ENCODE measurements at regions not wholly inside any gene's neighbourhood (a gene's known extent, or its start where the extent isn't known, plus 50 kb on each side); places are given as distances from the start of the nearest gene placed in this dataset.

DNA sequence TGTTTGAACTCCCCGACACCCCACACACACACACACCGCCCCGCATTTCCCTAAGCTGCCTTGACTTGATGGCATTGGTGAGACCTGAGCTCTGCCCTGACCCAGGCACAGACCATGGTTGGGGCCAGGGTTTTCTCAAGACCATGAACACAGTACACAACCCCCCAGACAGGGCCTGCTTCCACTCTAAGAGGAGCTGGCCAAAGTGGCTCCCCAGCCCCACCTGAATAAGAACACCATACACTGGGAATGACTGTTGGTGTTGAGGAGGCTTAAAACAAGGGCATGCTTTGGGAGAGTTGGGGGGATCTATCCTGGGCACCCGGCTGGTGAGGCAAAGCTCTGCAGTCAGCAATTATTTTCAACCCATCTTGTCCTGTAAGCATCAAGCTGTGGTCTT, 77.6 kb upstream of the SYT6 start:
- FAIRE-seq: no peak

GRCh38 chr1:114229368-114229767, 75.7 kb upstream of the SYT6 start:
- no peak for DNase-seq (ENCODE audit: low spot score)
- no peak for FAIRE-seq

More for the DNA sequence above, 77.6 kb upstream of the SYT6 start:
- DNase-seq (ENCODE audit: low spot score): no peak

- FAIRE-seq (no peak), DNase-seq (ENCODE audit: low spot score) (no peak)
Observed at GRCh38 chr1:114227059-114227458, 73.4 kb upstream of the SYT6 start.

DNA sequence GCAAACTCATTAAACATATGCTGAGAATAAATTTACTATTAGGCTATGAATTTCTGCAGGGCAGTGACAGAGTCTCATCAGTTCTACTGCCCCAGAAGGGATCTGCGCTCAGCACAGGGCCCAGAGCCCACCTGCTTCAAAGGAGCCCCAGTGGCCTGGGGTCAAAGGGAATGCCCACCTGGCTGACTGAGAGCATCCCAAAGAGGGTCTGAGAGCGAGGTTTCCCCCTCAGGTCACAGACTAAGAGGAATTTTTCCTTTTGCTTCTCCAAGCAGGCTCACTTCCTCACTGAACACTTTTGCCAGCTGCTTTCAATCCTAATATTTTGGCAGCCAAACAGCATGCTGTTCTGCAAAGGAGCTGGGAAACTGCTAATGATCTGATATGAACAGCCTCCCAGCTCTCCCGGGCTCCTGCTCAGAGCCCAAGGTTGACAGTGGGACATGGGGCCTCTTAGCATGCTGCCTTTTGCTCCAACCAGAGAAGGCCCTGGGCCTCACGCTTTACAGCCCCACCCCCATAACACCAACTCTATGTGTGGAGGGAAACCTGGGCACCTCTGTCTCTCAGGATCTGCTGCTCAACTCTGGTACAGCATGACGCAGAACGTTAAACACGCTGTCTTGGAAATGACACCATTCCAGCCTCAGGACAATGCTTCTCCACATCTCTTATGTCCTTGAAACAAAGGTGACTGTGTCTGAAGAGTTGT, 70.7 kb upstream of the SYT6 start:
- DNase-seq (ENCODE audit: low spot score) (no peak), FAIRE-seq (no peak)

GRCh38 chr1:114222920-114223319, 69.3 kb upstream of the SYT6 start:
- DNase-seq (ENCODE audit: low spot score): no peak

DNA sequence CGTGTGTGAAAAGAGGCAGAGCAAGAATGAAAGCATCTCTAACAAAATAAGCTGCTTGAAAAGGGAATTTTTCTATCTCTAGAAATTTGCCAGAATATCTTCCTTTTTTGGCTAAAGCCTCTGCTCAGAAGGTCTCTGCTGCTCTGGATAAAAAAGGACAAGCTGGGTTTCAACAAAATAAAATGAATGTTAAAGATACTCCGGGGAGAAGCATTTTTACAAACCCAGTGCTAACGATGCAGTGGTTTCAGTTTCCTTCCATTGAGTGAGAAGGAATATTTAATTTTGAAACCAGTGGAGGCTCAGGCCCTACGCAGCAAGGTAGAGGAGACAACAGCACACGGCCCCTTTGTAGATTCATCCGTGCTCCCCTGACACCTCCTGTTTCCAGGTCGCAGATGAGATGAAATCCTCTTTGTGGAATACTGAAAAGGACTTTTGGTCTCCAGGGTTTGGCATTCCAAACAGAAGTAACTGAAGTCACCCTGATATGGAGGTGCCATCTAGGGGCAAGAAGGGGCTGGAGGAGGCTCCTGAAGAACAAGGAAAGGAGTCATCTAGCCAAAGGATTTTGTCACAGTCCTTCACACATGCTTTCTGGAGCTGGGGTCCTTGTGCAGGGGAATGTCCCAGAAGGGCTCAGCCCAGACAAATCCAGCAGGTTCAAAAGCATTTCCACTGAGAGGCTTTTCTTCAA, 65.7 kb upstream of the SYT6 start:
- FAIRE-seq: no peak
- peak; percentile 31 for DNase-seq (ENCODE audit: low spot score)

More at GRCh38 chr1:114222920-114223319, 69.3 kb upstream of the SYT6 start:
- no peak for FAIRE-seq

DNA sequence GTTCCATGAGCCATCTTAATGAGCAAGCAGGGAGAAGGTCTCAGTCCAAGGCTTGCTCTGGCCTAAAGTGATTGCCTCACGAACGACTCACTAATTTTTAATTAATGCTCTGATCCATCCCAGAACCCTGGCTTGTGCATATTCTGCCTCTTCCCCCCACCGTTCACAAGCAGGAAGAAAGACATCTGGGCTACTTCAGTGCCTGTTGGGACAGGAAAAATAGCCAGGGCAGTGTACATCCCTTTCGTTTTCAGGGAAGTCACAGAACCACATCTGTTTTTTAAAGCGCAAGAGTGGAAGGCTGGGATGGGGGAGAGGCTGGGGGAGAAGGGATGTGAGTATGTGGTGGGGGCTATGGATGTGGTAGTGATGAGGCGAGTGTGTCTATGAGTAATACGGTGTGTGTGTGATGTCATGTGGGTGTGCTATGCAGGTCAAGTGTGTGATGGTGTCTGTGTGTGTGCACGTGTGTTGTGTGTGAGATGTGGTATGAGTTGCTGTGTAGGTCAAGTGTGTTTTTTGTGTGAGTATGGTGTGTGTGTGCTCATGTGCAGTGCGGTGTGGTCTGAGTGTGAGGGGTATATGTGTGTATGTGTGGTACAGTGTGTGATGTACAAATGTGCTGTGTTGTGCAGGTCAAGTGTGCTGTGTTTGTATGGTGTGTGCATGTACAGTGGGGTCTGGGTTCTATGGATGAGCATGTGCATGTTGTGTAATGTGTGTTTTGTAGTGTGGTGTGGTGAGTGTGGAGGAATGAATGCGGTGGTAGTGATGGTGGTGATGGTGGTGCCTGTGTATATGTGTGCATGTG, 64.9 kb upstream of the SYT6 start:
- DNase-seq (ENCODE audit: low spot score): no peak
- peak; percentile 98 for FAIRE-seq

DNA sequence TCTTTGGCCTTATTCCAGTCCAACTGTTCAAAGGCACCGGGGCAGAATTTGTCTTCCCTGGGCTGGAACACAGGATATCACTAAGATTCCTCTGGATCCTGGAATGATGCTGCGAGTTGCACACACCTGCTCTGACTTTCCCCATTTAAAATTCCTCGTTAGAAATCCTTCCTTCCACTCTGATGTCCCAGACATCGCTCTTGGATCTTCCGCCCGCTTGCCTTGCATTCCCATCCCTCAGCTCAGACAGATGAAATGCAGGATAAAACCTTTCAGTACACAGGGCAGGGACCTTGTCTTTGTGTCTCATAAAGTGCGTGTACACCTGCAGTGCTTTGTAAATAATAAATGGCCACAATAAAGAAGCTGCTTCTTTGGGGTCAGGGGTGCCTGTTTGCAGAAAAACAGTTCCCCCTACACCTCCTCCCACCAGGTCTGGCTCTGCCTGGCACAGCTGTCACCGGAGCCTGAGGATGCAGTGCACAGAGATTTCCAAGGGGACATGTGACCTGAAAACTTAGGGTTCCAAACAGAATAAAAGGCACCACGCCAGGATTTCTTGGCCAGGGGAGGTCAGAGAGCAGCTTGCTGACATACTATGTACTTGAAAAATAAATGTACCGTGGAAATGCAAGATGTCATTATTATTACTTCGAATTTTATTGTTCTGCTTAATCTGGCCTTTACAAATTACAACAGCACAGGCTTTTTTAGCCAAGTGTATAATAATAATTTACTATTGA, 62.9 kb upstream of the SYT6 start:
- no peak for DNase-seq (ENCODE audit: low spot score)
- FAIRE-seq: no peak

DNA sequence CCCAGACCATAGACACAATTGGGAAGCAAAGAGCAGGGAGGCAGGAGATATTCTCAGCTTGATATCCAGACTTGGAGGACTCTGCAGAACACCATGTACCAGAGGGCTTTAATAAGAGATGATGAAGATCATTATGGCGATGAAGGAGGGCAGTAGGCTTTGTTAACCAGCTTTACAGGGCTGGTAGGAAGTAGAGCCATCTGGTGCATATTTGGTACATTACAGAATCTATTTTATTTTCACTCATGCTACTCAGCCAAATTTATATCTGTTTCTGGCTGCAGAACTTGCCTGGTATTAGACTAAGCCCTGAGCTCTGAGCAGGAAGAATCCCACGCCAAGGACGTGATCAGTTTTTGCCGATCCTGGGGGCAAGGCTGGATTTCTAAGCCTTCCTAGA, 61.8 kb upstream of the SYT6 start:
- DNase-seq (ENCODE audit: low spot score) (no peak), FAIRE-seq (no peak)

DNA sequence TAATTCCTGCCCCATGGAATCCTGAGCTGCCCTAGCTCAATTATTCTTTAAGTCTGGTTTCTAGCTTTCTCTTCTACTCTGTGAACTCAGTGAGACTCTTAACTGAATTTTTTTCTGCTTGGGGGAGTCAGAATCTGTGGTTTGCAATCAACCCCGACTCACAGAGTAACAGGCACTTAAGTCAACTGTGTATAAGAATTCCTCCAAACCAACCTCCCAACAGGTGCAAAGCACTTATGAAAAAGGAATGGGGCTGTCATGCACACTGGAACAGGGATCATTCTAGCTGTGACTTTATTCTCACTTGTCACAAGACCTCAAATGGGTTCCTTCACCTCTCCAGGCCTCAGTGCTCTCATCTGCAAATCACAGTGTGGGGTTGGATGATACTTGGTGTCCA, 60.3 kb upstream of the SYT6 start:
- DNase-seq (ENCODE audit: low spot score) (no peak), FAIRE-seq (no peak)

GRCh38 chr1:114209971-114210370, 56.3 kb upstream of the SYT6 start:
- DNase-seq (ENCODE audit: low spot score) (no peak), FAIRE-seq (no peak)

DNA sequence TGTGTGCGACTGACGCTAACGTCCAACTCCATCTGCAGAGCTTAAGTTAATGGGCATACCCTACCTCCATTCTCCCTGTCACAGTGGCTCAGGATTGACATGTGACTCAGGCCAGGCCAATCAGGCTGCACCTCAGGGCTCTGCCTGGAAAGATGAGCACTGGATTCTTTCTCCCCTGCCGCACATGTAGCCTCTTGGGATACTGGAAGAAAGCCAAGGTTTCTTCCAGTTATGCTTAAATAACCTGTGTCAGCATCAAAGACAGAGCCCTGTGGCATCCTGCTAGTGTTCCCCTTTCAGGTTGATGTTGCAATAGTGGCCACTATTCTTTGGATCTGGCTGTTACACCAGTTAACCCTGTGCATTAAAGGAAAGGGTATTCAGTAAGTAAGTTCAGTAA, 55.0 kb upstream of the SYT6 start:
- no peak for DNase-seq (ENCODE audit: low spot score)

DNA sequence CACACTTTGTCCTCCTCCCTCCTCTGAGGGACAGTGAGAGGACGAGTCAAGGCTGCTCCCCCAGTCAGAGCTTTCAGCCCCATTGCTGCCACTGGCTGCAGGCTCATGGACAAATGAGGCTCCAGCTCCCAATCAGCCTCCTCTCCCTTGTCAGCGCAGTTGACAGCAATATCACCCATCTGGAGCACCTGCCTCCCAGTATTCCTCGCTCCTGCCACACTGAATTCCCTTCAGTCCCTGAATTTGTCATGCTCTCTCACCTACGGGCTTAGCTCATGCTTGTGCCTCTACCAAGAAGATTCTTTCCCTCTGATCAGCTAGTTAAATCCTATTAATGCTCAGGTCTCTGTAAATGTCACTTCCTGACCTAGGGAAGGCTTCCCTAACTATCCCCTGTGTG, 54.4 kb upstream of the SYT6 start:
- DNase-seq (ENCODE audit: low spot score) (no peak), FAIRE-seq (no peak)

More for the DNA sequence above, 55.0 kb upstream of the SYT6 start:
- FAIRE-seq: no peak

GRCh38 chr1:114207635-114208034, 54.0 kb upstream of the SYT6 start:
- DNase-seq (ENCODE audit: low spot score): no peak
- FAIRE-seq: no peak

GRCh38 chr1:114206392-114206791, 52.7 kb upstream of the SYT6 start:
- no peak for FAIRE-seq
- DNase-seq (ENCODE audit: low spot score): no peak

DNA sequence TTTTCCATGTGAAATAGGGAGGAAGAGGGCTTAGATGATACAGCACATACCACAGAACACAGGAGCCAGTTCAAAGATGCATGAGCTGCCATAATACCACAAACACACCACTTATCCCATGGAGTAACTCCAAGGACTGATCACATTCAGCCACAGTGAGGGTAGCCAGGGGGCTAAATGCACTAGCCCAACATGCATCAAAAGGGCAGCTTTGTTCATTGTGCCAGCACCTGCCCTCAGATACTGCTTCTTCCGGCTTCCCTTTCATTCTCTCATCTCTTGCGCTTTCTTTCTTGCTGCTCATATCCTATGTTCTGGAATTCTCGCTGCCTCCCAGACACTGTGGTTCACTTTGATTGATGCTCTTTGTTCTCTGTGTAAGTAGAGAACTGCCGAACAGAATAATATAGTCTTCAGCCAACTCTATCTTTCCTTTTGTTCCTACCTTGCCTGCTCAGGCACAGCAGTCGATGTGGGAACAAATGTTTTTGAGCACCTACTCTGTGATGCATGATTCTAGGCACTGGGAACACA, 50.0 kb upstream of the SYT6 start:
- FAIRE-seq (peak; percentile 20), DNase-seq (ENCODE audit: low spot score) (no peak)

All from urothelium cell line (cell line).